GM04503 (cell line): ENCODE measurements at regions not wholly inside any gene's neighbourhood (a gene's known extent, or its start where the extent isn't known, plus 50 kb on each side); places are given as distances from the start of the nearest gene placed in this dataset.

ENCODE experiments used
- DNase-seq: peaks from one replicate; pipeline ENCODE4 v3.0.0-alpha.2; 2012; ENCODE audit warnings: low read depth

- no peak for DNase-seq
Measured at GRCh38 chr7:16055263-16055976, 365.9 kb downstream of the CRPPA start.

- no peak for DNase-seq
Measured at GRCh38 chr7:16051561-16052255, 365.2 kb upstream of the MEOX2 start.

DNA sequence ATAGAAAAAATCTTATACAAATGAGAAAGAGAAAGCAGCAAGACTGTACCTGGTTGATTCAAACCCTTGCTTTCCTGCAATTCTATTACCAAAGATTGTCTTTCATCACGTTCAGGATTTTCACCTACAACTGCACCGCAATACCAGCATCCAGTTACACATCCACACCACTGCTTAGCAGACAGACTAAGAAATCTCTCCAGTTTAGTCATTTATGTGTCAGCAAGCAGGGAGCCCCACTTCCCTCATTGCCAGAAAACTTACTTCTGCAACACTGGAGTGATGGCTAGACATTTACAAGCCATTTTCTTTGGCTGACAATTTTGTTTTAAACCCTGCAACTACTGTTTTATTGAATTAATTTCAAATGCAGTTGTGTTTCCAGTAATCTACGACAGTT lies 359.6 kb upstream of the MEOX2 start:
- DNase-seq = no peak

DNA sequence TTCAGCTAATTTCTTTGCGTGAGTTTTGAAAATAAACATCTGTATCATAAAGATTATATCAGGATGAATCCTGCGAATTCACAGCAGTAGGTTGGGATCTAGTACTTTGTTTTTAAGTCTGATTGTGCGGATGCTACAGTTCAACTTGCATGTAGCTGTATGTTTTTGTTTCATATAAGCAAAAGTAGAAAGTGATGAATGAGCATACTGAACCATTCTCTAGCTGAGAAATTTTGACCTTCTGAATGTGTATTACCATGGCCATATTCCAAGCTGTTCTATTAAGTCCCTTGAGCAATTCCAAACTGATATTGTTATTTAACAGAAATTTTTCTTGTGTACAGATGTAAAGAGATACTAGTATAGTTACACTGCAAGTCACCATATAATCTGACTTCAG lies 358.8 kb upstream of the MEOX2 start:
- DNase-seq = no peak

DNA sequence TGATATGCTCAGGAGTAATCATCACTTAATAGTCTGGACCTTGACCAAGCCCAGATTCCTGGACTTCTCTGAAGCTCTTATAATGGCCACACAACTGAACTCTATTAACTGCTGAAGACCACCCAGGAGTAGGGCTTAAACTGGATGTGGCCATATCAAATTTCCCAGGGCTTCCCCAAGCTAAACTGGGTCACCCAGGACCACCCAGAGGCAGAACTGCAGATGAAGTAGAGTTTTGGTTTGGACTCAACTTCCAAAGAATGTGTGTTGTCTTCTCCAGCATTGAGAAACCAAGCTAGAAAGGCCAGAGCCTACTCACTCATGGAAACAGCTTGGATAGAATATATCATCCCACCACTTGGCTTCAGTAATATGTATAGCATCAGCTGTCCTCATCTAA lies 358.2 kb upstream of the MEOX2 start:
- no peak for DNase-seq

GRCh38 chr7:16040346-16040745 lies 353.9 kb upstream of the MEOX2 start:
- no peak for DNase-seq

DNA sequence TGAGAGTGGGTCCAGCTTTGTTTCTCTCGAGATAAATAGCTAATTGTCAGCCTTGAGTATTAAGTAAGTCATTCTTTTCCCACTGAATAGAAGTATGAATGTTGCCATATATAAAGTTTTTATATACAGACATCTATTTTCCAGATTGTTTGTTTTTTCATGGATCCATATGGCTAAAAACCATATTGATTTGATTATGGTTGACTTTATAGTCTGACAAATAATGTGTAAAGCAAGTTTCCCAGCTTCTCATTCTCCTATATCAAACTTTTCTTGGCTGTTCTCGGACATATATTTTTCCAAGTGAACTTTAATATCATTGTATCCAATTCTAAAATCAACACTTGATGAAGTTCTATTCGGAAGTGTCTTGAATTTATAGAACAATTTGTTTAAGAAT lies 352.4 kb upstream of the MEOX2 start:
- no peak for DNase-seq

- no peak for DNase-seq
Measured at GRCh38 chr7:16035392-16035791, 348.9 kb upstream of the MEOX2 start.

DNA sequence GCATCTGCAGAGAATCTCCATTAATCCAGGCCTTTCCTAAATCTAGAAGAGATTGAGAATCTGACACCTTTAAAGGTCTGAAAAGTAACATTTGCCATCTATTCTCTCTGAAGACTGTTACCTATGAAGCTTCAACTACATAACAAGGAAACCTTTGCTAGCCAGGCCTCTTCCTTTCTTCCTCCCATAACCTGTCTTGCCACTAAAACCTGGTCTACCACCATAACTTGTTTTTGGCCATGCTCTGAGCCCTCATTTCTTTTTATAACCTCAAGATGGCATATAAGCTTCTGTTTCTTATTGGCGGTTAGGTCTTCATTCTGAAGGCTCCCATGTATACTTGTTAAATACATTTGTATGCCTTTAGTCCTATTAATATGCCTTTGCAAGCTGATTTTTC lies 348.4 kb upstream of the MEOX2 start:
- DNase-seq = no peak

- DNase-seq = no peak
Measured at GRCh38 chr7:16034353-16034752, 347.9 kb upstream of the MEOX2 start.

- DNase-seq = no peak
Measured at GRCh38 chr7:16033233-16033632, 346.8 kb upstream of the MEOX2 start.

DNA sequence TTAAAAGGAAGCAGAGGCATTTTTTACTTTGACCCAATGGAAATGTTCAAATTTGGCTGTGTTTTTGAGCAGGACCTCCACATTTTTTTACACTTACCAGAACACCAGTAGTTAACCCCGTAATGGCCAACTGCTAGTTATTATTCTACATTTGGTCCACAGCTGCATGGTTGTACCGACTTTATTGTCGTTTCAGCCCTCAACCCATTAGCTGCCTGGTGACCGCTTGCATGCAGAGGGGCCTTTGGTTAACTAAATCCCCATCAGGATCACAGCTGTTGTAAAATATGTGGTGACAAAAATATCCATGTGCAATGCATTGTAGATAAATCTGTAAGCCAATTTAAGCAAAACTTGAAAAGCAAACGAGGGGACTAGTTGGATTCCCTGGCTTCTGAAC lies 342.2 kb upstream of the MEOX2 start:
- no peak for DNase-seq

DNA sequence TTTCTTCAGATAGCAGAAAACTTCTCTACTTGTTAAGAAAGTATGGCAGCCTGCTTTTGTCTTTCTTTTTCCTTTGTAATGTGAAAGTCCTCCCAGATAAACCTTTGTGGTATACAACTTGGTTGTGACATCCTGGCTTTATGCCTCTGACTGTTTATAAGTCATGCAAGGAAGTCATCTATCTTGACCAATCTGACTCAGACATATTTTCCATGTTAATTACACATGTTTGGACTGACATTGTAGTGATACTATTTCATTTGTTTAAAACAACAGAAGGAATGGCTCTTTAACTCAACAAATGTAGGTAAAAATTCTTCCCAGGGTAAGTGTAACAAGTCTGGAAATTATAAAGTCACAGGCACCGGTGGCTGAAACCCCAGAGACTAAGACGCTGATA lies 341.6 kb upstream of the MEOX2 start:
- DNase-seq = peak; percentile 90

DNA sequence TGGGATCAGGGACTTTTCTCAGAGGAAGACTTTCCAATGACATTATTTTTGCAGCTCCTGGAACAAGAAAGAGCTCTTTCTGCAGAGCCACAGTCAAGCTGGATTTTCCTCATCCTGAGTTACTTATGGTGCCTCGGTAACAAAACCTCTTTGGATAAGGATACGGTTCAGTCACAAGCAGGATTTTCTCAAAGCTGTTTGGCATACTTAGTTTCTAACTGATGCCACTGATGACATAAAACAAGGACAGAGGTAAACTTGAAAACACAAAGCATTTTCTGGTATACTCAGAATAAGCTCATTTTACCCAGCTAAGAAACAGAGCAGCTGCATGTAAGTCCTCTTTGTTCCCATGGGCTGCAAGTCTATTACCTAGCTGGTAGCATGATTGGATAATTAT lies 340.9 kb upstream of the MEOX2 start:
- no peak for DNase-seq

DNA sequence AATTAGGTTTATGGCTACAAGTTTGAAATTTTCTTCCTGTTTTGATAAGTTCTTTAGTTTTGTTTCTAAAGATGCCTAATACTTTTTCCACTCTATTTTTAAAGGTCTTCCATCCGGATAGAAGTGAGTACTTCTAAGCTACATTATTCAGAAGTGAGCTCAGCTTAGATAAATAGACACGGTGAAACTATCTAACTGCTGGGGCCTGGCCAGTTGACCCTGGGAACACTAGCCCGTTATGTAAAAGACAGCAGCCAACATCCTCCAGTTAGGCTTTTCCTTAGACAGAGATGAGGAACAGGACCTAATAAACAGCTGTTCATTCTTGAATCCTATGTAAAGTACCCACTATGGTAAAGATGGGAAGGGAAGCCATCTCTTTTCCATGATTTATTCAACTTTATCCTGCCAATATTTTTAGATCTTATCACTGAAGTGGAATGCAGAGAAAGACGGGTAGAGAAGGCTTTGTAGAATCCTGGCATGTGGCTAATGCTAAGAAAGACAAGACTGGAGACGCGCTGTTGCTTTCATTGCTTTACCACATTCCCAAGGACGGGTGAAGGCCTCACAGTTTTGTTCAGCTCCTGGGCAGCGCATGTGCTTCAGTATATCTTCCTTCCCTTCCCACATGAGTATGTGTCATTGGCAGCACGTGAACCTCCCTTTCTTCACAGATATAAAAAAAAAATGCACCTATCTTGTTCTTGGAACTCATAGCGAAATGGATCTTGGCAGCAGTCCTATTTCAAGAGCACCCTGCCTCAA lies 340.0 kb upstream of the MEOX2 start:
- no peak for DNase-seq

DNA sequence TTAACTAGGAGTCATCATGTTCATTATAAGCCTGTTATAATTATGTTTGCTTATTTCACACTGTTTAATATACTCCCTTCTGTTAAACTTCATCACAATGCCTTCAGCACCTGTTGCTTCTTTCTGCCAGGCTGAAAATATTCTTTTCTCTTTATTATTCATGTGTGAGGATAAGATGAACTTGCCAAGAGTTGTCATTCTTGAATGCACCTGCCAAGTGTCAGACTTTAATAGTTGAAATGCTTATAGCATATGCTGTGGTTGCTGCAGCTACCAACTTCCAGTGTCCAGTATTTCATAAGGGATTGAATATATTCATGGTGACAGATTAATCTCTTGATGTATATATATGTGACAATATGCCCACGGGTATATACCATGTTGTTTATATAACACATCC lies 339.2 kb upstream of the MEOX2 start:
- DNase-seq = no peak

DNA sequence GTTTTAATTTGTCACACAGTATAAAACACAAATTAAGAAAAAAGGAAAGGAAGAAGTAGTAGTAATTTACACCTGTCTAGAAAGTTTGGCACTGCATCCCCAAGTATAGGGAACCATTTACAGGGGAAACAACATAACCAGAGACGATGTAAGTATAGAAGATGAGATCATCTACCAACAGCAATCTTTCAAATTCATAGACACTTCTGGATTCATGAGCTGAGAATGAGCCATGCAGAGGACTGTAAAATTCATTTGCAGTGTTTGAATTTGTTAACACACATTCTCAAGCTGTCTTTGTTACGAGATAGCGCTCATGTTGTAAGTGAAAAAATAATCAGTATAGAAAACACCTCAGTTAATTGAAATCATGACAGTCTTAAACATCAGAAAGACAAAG lies 337.0 kb upstream of the MEOX2 start:
- DNase-seq = no peak

DNA sequence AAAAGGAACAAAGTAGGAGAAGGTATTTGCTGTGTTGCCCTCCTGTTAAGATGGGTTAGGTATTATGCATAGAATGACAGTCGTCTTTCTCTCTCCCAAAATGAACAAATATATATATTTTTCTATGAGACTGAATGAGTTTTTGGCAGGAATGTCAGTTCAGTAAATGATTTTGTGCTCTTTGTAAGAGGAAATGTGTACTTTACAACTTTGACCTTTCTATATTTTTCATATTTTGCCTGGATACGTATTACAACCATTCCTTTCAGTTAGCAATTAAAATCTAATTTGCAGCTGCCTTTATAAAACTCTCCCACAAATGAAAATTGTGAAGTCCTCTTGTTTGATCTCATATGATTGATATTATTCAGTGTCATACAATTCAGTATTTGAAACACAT lies 336.6 kb upstream of the MEOX2 start:
- DNase-seq = no peak

DNA sequence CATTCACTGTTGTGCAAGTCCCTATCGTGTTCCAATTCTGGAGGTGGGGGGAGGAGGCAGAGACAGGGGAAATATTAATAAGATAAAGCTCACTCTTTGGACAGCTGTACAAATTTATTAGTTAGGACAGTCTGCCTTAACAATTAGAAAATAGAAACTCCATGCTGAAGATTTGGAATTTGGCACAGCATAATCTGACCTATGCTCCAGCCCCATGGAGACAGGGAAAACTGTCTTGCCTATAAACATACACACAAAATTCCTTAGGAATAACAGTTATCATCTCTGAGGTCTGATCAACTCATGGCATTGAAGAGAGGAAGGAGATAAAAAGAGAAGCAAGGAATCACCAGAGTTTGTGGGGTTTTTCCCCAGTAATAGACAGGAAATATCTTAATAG lies 335.4 kb upstream of the MEOX2 start:
- no peak for DNase-seq

DNA sequence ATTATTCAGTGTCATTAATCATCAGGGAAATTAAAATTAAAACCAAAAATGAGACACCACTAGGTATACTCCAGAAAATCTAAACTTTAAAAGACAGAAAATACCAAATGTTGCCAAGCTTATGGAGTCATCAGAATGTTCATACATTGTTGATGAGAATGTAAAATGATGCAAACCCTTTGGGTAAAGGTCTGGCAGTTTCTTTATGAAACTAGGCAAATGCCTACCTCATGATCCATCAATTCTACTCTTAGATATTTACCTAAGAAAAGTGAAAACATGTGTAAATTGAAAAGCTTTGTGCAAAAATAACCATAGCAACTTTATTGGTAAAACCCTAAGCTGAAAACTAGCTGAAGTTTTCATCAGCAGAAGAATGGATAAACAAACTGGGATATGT lies 329.5 kb upstream of the MEOX2 start:
- DNase-seq = no peak

DNA sequence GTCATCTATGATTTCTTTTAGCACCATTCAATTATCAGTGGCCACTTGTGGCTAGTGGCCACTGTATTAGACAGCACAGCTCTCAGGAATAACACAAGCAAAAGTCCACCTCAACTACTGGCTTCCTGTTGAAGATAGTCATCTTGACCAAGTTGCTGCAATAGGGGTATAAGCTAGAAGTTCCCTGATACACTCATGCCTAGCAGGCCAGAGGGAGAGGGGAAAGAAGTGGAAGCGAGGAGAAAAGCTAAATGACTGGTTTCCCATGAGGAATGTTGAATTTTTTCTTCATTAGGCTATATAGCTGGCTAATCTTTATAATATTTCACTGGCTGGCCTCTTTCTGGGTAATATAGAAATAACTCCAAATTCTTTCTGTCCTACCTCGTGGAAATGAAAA lies 327.5 kb upstream of the MEOX2 start:
- DNase-seq = no peak

DNA sequence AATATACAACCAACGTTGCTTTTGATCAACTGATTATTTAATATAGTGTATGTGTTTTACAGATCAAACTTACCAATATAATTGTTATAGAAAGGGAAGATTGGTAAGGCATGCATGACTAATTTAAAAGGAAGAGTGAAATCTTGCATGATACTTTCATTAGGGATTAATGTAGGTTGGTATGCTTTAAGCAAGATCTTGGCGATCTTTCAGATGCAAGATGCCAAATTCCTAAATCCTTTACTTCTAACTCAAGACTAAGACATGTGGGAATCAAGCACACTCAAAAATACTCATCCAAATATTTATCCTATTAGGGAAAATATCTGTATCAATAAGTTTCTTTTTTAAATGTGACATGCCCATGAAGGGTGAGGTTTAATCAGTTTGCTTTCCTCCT lies 321.4 kb upstream of the MEOX2 start:
- DNase-seq = no peak

- DNase-seq = no peak
Measured at GRCh38 chr7:16004702-16005101, 318.2 kb upstream of the MEOX2 start.
